MCF 10A (cell line): ENCODE measurements at regions not wholly inside any gene's neighbourhood (a gene's known extent, or its start where the extent isn't known, plus 50 kb on each side); places are given as distances from the start of the nearest gene placed in this dataset.
"Not testable (repeated sequence)": the region's sequence is repeated elsewhere in the genome, so short reads cannot be mapped to it uniquely, and the experiment has no call there.

Source experiments
- BruUV-seq: library from RNA; stranded (reverse); fragments of 400-500 nt; replicated peaks from 2 replicates; lab custom pipeline; 2021; lab: Mats Ljungman, UMichigan
- CTCF ChIA-PET: fragments of 300-600 bp; sonication (Branson Sonifier 250); formaldehyde crosslinking; extraction: SDS; loops from one replicate; lab custom pipeline; 2021; ENCODE audit warnings: antibody characterized with exemption, inconsistent platforms; lab: Yijun Ruan, JAX
- POLR2A ChIA-PET: fragments of 300-600, 350-650 bp; sonication (Branson Sonifier 250); formaldehyde crosslinking; extraction: SDS; loops from one replicate; lab custom pipeline; 2020; ENCODE audit warnings: antibody characterized with exemption, inconsistent platforms; lab: Yijun Ruan, JAX
- DNase-seq: peaks from one replicate; pipeline ENCODE4 v3.0.0-alpha.2; 2018; ENCODE audit not compliant: unreplicated experiment
- H3K27ac Mint-ChIP-seq: one replicate; pipeline ENCODE4 v1.8.0; 2022; ENCODE audit warnings: mild to moderate bottlenecking, low read depth, mixed read lengths; ENCODE audit not compliant: unreplicated experiment
- H3K27me3 Mint-ChIP-seq: one replicate; pipeline ENCODE4 v1.8.0; 2022; ENCODE audit warnings: mixed read lengths; ENCODE audit not compliant: insufficient read depth, unreplicated experiment
- H3K36me3 Mint-ChIP-seq: one replicate; pipeline ENCODE4 v1.8.0; 2022; ENCODE audit warnings: mild to moderate bottlenecking, moderate library complexity, mixed read lengths; ENCODE audit not compliant: insufficient read depth, unreplicated experiment
- H3K4me1 Mint-ChIP-seq: one replicate; pipeline ENCODE4 v1.8.0; 2022; ENCODE audit warnings: mixed read lengths; ENCODE audit not compliant: insufficient read depth, unreplicated experiment
- H3K4me3 Mint-ChIP-seq: one replicate; pipeline ENCODE4 v1.8.0; 2022; ENCODE audit warnings: mild to moderate bottlenecking, moderate library complexity, mixed read lengths; ENCODE audit not compliant: unreplicated experiment
- H3K9me3 Mint-ChIP-seq: one replicate; pipeline ENCODE4 v1.8.0; 2022; ENCODE audit warnings: mixed read lengths; ENCODE audit not compliant: unreplicated experiment
- intact Hi-C: fragments of 100-400 bp; cut with micrococcal nuclease; formaldehyde crosslinking; loops from 2 replicates; pipeline ENCODE4 v1.14.1; 2022
- TF ChIP-seq, protein P1 (sequence below): fragments of 200-600 bp; IDR thresholded peaks from one replicate; pipeline ENCODE4 v1.8.0; 2022; ENCODE audit warnings: antibody characterized with exemption, mild to moderate bottlenecking; ENCODE audit not compliant: unreplicated experiment

DNA sequence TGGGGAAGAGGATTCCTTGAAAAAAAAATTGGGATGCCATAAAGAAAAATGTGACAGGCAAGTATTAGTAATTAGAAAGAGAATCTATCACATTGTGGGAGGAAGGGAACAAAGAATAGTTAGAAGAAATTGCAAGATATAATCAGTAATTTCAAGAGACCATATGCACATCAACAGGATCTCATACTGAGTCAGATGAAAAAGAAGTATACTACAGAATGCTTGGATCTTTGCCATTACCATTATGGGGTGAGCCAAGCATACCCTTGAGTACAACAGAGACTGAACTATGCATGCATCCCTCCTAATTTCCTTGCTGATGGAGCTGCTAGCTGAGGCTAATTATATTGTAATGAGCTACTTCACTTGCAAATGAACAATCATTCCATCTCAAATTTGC lies 287.6 kb downstream of the PAPSS1 start:
- DNase-seq, result no peak
- Mint-ChIP-seq H3K4me3 (no peak overlapping the region), H3K4me1 (no peaks in the 10 kb centered on the region), H3K9me3 (peaks cover 5% of the 10 kb centered on the region), H3K27ac (no peak overlapping the region), H3K36me3 (no peaks in the 10 kb centered on the region), H3K27me3 (no peaks in the 10 kb centered on the region)
- ChIA-PET CTCF (no interaction called here), POLR2A (no interaction called here)
- intact Hi-C loops, result no loop called here
- BruUV-seq, result no TSS peak
- TF ChIP-seq, protein P1, sequence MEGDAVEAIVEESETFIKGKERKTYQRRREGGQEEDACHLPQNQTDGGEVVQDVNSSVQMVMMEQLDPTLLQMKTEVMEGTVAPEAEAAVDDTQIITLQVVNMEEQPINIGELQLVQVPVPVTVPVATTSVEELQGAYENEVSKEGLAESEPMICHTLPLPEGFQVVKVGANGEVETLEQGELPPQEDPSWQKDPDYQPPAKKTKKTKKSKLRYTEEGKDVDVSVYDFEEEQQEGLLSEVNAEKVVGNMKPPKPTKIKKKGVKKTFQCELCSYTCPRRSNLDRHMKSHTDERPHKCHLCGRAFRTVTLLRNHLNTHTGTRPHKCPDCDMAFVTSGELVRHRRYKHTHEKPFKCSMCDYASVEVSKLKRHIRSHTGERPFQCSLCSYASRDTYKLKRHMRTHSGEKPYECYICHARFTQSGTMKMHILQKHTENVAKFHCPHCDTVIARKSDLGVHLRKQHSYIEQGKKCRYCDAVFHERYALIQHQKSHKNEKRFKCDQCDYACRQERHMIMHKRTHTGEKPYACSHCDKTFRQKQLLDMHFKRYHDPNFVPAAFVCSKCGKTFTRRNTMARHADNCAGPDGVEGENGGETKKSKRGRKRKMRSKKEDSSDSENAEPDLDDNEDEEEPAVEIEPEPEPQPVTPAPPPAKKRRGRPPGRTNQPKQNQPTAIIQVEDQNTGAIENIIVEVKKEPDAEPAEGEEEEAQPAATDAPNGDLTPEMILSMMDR, result no peak

DNA sequence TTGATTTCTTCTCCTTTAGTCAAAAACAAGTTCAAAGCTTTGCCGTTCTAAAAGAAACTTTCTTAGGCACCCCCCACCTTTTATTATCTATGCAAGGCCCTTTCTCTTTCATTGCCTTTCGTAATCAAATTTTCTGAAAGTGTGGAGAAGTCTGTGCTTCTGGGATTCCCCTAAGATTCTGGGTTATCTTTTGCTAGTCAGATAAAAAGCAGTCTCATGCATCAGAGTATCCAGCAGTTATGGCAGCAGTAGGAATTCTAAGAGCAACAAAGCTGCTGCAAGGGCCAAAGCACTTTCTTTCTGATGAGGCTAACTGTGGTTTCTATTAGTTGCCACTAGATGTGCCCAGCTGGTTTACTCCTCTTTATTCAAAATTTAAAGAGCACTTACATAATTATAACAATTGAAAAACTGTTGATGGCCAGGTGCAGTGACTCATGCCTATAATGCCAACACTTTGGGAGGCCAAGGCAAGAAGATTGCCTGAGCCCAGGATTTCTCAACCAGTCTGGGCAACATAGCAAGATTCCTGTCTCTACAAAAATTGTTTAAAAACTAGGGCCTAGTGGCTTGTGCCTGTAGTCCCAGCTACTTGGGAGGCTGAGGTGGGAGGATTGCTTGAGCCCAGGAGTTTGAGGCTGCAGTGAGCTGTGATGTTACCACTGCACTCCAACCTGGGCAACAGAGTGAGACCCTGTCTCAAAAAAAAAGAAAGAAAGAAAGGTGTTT lies 296.2 kb downstream of the PAPSS1 start:
- Mint-ChIP-seq H3K9me3 (no peaks in the 10 kb centered on the region), H3K27ac (no peak overlapping the region), H3K36me3 (no peaks in the 10 kb centered on the region), H3K4me3 (no peak overlapping the region), H3K4me1 (no peaks in the 10 kb centered on the region), H3K27me3 (no peaks in the 10 kb centered on the region)
- DNase-seq, result peak; percentile 37
- BruUV-seq, result no TSS peak
- intact Hi-C loops, result no loop called here
- TF ChIP-seq, protein P1, result no peak
- ChIA-PET POLR2A (interaction anchor here (0.6 kb wide), 1 partner anchor 43 kb away, joined by 3 read pairs; no protein-coding TSS in a partner anchor), CTCF (interaction anchor here (0.6 kb wide), 1 partner anchor 1053 kb away, joined by 3 read pairs; no protein-coding TSS in a partner anchor)

DNA sequence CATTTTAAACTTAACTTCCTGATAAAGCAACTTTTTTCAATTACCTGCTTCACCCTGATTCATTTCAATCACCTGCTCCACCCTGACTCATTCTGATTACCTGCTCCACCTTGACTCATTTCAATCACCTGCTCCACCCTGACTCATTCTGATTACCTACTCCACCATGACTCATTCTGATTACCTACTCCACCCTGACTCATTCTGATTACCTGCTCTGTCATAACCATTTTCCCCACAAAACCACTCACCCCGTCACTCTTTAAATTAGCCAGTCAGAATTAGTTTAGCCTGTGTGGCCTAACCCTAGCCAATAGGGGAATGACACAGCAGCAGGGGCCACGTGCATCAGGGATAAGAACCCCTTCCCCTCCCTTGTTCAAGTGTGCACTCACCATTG lies 300.5 kb downstream of the PAPSS1 start:
- CTCF ChIA-PET, H3K4me3 Mint-ChIP-seq, POLR2A ChIA-PET, H3K36me3 Mint-ChIP-seq, H3K9me3 Mint-ChIP-seq, BruUV-seq, intact Hi-C loops, H3K4me1 Mint-ChIP-seq, H3K27me3 Mint-ChIP-seq, H3K27ac Mint-ChIP-seq: not testable (repeated sequence)
- peak; percentile 49 for DNase-seq

DNA sequence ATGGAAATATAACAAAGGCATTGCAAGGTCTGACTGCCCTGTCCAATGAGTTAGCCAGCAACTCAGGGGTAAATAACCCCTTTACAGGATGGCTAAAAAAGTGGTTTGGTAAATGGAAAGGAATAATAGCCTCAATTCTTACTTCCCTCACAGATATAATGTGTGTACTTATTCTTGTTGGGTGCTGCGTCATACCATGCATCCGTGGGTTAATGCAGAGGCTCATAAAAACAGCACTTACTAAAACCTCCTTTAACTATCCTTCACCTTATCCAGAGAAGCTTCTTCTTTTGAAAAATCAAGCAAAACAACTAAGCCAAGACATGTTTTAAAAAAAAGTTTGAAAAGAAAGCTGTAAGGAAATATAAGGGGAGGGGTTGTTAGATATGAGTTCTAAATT lies 301.0 kb downstream of the PAPSS1 start:
- no peak for DNase-seq
- Mint-ChIP-seq H3K27me3 (no peaks in the 10 kb centered on the region), H3K4me1 (no peaks in the 10 kb centered on the region), H3K4me3 (no peak overlapping the region), H3K9me3 (no peaks in the 10 kb centered on the region), H3K36me3 (no peaks in the 10 kb centered on the region), H3K27ac (no peak overlapping the region)
- CTCF ChIA-PET, result no interaction called here
- intact Hi-C loops, result no loop called here
- TF ChIP-seq, protein P1, result no peak
- POLR2A ChIA-PET, result no interaction called here
- BruUV-seq, result no TSS peak

DNA sequence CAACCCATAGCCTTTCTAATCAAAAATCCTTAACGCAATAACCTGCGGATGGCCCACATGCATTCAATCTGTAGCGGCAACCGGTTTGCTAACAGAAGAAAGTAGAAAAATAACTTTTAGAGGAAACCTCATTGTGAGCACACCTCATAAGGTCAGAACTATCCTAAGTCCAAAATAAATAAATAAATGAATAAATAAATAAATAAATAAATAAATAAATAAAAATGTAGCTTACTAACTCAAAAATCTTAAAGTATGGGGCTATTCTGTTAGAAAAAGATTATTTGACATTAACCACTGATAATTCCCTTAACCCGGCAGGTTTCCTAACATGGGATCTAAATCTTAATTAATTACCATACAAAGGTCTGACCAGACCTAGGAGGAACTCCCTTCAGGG lies 304.5 kb downstream of the PAPSS1 start:
- H3K36me3 Mint-ChIP-seq, BruUV-seq, DNase-seq, H3K27me3 Mint-ChIP-seq, H3K4me1 Mint-ChIP-seq, intact Hi-C loops, H3K4me3 Mint-ChIP-seq, CTCF ChIA-PET, POLR2A ChIA-PET, H3K27ac Mint-ChIP-seq: not testable (repeated sequence)
- peaks cover 12% of the 10 kb centered on the region for H3K9me3 Mint-ChIP-seq

DNA sequence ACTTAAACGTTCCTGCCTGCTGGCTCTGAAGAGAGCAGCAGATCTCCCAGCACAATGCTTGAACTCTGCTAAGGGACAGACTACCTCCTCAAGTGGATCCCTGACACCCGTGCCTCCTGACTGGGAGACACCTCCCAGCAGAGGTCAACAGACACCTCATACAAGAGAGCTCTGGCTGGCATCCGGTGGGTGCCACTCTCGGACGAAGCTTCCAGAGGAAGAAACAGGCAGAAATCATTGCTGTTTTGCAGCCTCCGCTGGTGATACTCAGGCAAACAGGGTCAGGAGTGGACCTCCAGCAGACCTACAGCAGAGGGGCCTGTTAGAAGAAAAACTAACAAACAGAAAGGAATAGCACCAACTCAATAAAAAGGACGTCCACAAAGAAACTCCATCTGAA lies 310.2 kb downstream of the PAPSS1 start:
- peaks cover 17% of the 10 kb centered on the region for H3K9me3 Mint-ChIP-seq
- POLR2A ChIA-PET, intact Hi-C loops, H3K36me3 Mint-ChIP-seq, DNase-seq, BruUV-seq, H3K4me1 Mint-ChIP-seq, H3K4me3 Mint-ChIP-seq, H3K27ac Mint-ChIP-seq, CTCF ChIA-PET, H3K27me3 Mint-ChIP-seq: not testable (repeated sequence)
